Prostate gland (tissue), 2 donors: ENCODE measurements at regions not wholly inside any gene's neighbourhood (a gene's known extent, or its start where the extent isn't known, plus 50 kb on each side); places are given as distances from the start of the nearest gene placed in this dataset.

ENCODE experiments used
- DNase-seq: peaks from one replicate; pipeline ENCODE4 v3.0.0-alpha.2; 2019; ENCODE audit warnings: low spot score
- H3K27ac ChIP-seq, 2 donors: fragments of 200-600 bp; sonication (generic); 2 replicates each; pipeline ENCODE4 v1.5.1; 2017 to 2019
- H3K27me3 ChIP-seq: fragments of 200-600 bp; sonication (generic); replicated peaks from 2 replicates; pipeline ENCODE4 v1.5.1; 2019; ENCODE audit not compliant: insufficient read depth
- H3K36me3 ChIP-seq, 2 donors: fragments of 200-600 bp; sonication (generic); 1 replicate in 1 of 2; 2 replicates in 1 of 2; pipeline versions ENCODE4 v1.5.1 to v1.8.1; 2017 to 2019
- H3K4me1 ChIP-seq: fragments of 200-600 bp; sonication (generic); replicated peaks from 2 replicates; pipeline ENCODE4 v1.5.1; 2019
- H3K4me3 ChIP-seq, 2 donors: fragments of 200-600 bp; sonication (generic); 2 replicates each; pipeline ENCODE4 v1.5.1; 2017 to 2019
- H3K9me3 ChIP-seq: fragments of 200-600 bp; sonication (generic); 2 replicates; pipeline ENCODE4 v1.5.1; 2017
- CTCF ChIP-seq, 4 experiments: fragments of 200-600 bp in 2 of 4; fragments of 450-650 bp in 2 of 4; sonication (generic) in 2 of 4; IDR thresholded peaks; 1 replicate in 3 of 4; 2 replicates in 1 of 4; pipeline ENCODE4 v1.5.1; 2016 to 2019; ENCODE audit warnings: antibody characterized with exemption in 4 of 4, mild to moderate bottlenecking in 2 of 4, moderate library complexity in 2 of 4
- POLR2A ChIP-seq: fragments of 450-650 bp; IDR thresholded peaks from one replicate; pipeline ENCODE4 v1.6.1; 2016; ENCODE audit warnings: antibody characterized with exemption, mild to moderate bottlenecking
- POLR2AphosphoS5 ChIP-seq: sonication (generic); formaldehyde crosslinking; IDR thresholded peaks from one replicate; pipeline ENCODE4 v1.6.1; 2017; ENCODE audit warnings: antibody characterized with exemption
- WGBS: methylation state at CpG from one replicate; pipeline ENCODE4 v1.1.5; 2018; 5-methylcytosine and 5-hydroxymethylcytosine counted together
- intact Hi-C: fragments of 100-400 bp; cut with DNase I; formaldehyde crosslinking; loops from one replicate; pipeline ENCODE4 v1.14.2; 2022

- intact Hi-C loops: loop anchor here (5.0 kb wide), 1 partner anchor 769 kb away; no protein-coding TSS in a partner anchor
- Histone ChIP-seq H3K4me1 (peaks cover 14% of the 10 kb centered on the region), H3K36me3 (no peaks in the 10 kb centered on the region), H3K27me3 (no peaks in the 10 kb centered on the region), H3K4me3 (no peak overlapping the region), H3K27ac (no peak overlapping the region), H3K9me3 (no peaks in the 10 kb centered on the region)
- DNase-seq: no peak
- TF ChIP-seq POLR2AphosphoS5: no peak
- no peak for TF ChIP-seq CTCF (IDR thresholded peaks at IDR 0.05)
- no peak for TF ChIP-seq POLR2A
Measured at GRCh38 chr2:195316486-195316885, 340.5 kb upstream of the SLC39A10 start.

GRCh38 chr2:195313962-195314361, 343.1 kb upstream of the SLC39A10 start:
- Histone ChIP-seq H3K27ac (no peak overlapping the region), H3K4me1 (peaks cover 9% of the 10 kb centered on the region), H3K9me3 (no peaks in the 10 kb centered on the region), H3K4me3 (no peak overlapping the region), H3K27me3 (no peaks in the 10 kb centered on the region), H3K36me3 (no peaks in the 10 kb centered on the region)
- no peak for TF ChIP-seq CTCF (IDR thresholded peaks at IDR 0.05)
- TF ChIP-seq POLR2AphosphoS5: no peak
- no peak for TF ChIP-seq POLR2A
- intact Hi-C loops: no loop called here
- WGBS: 87% methylated on average over 1 of the region's 1 CpG
- no peak for DNase-seq

GRCh38 chr2:195312662-195313061, 344.4 kb upstream of the SLC39A10 start:
- H3K27me3 ChIP-seq: no peaks in the 10 kb centered on the region
- intact Hi-C loops: no loop called here
- H3K36me3 ChIP-seq: no peaks in the 10 kb centered on the region
- WGBS: 93% methylated on average over 4 of the region's 4 CpGs
- no peaks in the 10 kb centered on the region for H3K4me1 ChIP-seq
- no peak for DNase-seq
- no peak for TF ChIP-seq CTCF (IDR thresholded peaks at IDR 0.05)
- no peak for TF ChIP-seq POLR2A
- no peak for TF ChIP-seq POLR2AphosphoS5
- H3K9me3 ChIP-seq: no peaks in the 10 kb centered on the region
- no peak overlapping the region for H3K27ac ChIP-seq
- no peak overlapping the region for H3K4me3 ChIP-seq

GRCh38 chr2:195308163-195308562, 348.9 kb upstream of the SLC39A10 start:
- DNase-seq: no peak
- no peak for TF ChIP-seq POLR2AphosphoS5
- no peak for TF ChIP-seq POLR2A
- TF ChIP-seq CTCF (IDR thresholded peaks at IDR 0.05): no peak
- Histone ChIP-seq H3K9me3 (no peaks in the 10 kb centered on the region), H3K4me1 (no peaks in the 10 kb centered on the region), H3K27ac (no peak overlapping the region), H3K27me3 (no peaks in the 10 kb centered on the region), H3K36me3 (no peaks in the 10 kb centered on the region), H3K4me3 (no peak overlapping the region)
- intact Hi-C loops: no loop called here
- 64% methylated on average over 1 of the region's 1 CpG for WGBS

- Histone ChIP-seq H3K27me3 (no peaks in the 10 kb centered on the region), H3K4me3 (no peak overlapping the region), H3K4me1 (no peaks in the 10 kb centered on the region), H3K36me3 (no peaks in the 10 kb centered on the region), H3K27ac (no peak overlapping the region), H3K9me3 (no peaks in the 10 kb centered on the region)
- 50% methylated on average over 7 of the region's 7 CpGs for WGBS
- DNase-seq: no peak
- TF ChIP-seq POLR2A (no peak), POLR2AphosphoS5 (no peak), CTCF (IDR thresholded peaks at IDR 0.05) (no peak)
- intact Hi-C loops: no loop called here
Measured at GRCh38 chr2:195307751-195308150, 349.3 kb upstream of the SLC39A10 start.
